ENCODE measurements at regions not wholly inside any gene's neighbourhood (a gene's known extent, or its start where the extent isn't known, plus 50 kb on each side); places are given as distances from the start of the nearest gene placed in this dataset.
"Not testable (repeated sequence)": the region's sequence is repeated elsewhere in the genome, so short reads cannot be mapped to it uniquely, and the experiment has no call there.

DNA sequence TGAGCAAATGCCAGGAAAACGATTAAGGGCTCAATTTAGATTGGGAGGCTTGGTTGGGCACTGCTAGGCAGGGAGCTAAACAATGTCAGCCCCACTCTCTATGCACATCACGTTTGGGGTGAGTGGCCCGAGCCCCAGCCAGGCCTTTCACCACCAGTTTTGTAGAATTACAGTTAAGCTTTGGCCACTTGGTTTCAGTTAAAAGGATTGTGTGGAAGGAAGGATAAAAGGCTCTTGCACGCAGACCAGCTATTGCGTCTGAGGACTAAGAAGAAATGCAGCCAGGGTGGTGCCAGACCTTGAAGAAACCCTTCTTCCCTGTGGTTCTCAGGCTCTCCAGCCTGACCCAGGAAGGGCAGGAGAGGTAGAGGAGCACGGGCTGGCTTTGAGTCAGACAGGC is 125.3 kb upstream of the SLC44A1 start (continued):
- TF ChIP-seq ZNF592 (IDR thresholded peaks at IDR 0.05) (no peak), HNRNPK (IDR thresholded peaks at IDR 0.05; ENCODE audit: low read depth, low read length, poor library complexity, severe bottlenecking) (no peak), RBM15 (IDR thresholded peaks at IDR 0.05; ENCODE audit: insufficient read depth, low read length) (no peak)

DNA sequence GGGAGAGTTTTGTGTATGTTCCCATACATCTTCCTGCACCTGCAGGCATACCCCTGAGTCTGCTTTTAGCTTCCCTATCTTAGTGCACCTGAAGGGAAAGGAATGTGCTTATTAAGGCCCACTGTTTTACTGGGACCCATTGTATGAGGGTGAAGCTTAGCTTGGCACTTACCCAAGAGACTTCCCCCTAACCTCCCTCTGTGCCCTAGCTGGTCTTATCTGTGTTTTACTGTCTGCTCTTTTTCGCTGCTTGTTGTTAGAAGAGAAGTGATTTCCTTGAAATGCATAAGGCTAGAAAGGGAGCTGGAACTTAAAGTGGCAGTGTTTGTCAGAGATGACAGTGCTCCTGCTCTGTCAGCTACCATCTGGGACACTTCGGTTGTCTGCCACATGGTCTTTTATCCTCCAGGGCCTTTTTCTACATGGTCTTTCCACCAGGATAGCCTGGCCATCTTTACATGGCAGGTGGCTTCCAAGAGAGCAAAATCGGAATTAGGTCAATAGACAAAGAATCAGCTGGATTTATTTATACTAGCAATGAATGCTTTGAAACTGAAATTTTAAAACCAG is 122.5 kb upstream of the SLC44A1 start:
- WGBS (ENCODE audit: insufficient coverage, low coverage, missing lambda C conversion rate), result 0% methylated on average over 3 of the region's 3 CpGs
- Histone ChIP-seq H3K4me2 (ENCODE audit: insufficient read depth, low read length) (no peak overlapping the region), H4K20me1 (replicated peaks; ENCODE audit: control insufficient read depth, insufficient read depth, low read length) (no peaks in the 10 kb centered on the region), H3K4me3 (no peak overlapping the region), H3K9ac (ENCODE audit: insufficient read depth in 1 of 2, low read depth in 2 of 2, low read length in 2 of 2) (no peak overlapping the region), H3K9me1 (ENCODE audit: control insufficient read depth, insufficient read depth, low read length) (no peaks in the 10 kb centered on the region), H3K36me3 (ENCODE audit: control insufficient read depth, insufficient read depth, low read length) (no peaks in the 10 kb centered on the region), H3K9me3 (replicated peaks; ENCODE audit: control insufficient read depth, insufficient read depth, low read depth, low read length) (no peaks in the 10 kb centered on the region), H3K27me3 (ENCODE audit: control insufficient read depth in 2 of 2, insufficient read depth in 2 of 2, low read length in 2 of 2) (peaks cover 0 to 2% of the 10 kb centered on the region in 2 experiments; a peak in 1 of 5 replicates), H3K79me2 (ENCODE audit: control insufficient read depth, insufficient read depth, low read length) (no peaks in the 10 kb centered on the region), H3K4me1 (replicated peaks in 1 of 2; ENCODE audit: control insufficient read depth in 2 of 2, insufficient read depth in 2 of 2, low read length in 2 of 2) (no peaks in the 10 kb centered on the region; a peak in 1 of 5 replicates), H3K27ac (ENCODE audit: extremely low read depth, low read depth, low read length) (no peak overlapping the region), H2AFZ (ENCODE audit: low read depth, low read length) (no peak overlapping the region)
- CTCF ChIA-PET (ENCODE audit: low intra/inter-chr PET ratio), result no interaction called here
- no peak for ATAC-seq
- POLR2A ChIA-PET, result no interaction called here
- no peak for DNase-seq (ENCODE audit: extremely low read depth in 1 of 4, low spot score in 3 of 4)
- intact Hi-C loops (cut with micrococcal nuclease), result no loop called here
- in situ Hi-C loops (cut with MboI), result no loop called here
- no TSS peak for BruUV-seq (replicated peaks)
- FAIRE-seq, result no peak
- TF ChIP-seq, protein P1, sequence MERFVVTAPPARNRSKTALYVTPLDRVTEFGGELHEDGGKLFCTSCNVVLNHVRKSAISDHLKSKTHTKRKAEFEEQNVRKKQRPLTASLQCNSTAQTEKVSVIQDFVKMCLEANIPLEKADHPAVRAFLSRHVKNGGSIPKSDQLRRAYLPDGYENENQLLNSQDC (CRISPR knock-in tag; IDR thresholded peaks at IDR 0.05), result no peak
- TF ChIP-seq EZH2 (IDR thresholded peaks at IDR 0.05; ENCODE audit: borderline replicate concordance, low read depth, low read length), result no peak
- TF ChIP-seq, protein P2, sequence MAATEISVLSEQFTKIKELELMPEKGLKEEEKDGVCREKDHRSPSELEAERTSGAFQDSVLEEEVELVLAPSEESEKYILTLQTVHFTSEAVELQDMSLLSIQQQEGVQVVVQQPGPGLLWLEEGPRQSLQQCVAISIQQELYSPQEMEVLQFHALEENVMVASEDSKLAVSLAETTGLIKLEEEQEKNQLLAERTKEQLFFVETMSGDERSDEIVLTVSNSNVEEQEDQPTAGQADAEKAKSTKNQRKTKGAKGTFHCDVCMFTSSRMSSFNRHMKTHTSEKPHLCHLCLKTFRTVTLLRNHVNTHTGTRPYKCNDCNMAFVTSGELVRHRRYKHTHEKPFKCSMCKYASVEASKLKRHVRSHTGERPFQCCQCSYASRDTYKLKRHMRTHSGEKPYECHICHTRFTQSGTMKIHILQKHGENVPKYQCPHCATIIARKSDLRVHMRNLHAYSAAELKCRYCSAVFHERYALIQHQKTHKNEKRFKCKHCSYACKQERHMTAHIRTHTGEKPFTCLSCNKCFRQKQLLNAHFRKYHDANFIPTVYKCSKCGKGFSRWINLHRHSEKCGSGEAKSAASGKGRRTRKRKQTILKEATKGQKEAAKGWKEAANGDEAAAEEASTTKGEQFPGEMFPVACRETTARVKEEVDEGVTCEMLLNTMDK (IDR thresholded peaks at IDR 0.05; ENCODE audit: borderline replicate concordance, insufficient read depth, low read depth, low read length, poor library complexity, severe bottlenecking), result no peak

DNA sequence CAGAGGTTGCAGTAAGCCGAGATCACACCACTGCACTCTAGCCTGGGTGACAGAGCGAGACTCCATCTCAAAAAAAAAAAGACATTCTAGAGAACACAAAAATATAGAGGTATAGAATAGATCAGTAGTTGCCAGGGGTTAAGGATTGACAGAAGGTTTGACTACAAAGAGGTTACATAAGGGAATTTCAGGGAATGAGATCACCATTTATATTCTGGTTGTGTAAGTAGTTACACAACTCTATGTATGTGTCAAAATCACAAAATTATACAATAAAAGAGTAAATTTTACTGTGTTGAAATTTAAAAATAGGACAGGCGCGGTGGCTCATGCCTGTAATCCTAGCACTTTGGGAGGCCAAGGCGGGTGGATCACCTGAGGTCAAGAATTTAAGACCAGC is 119.9 kb upstream of the SLC44A1 start:
- BruUV-seq (replicated peaks); H3K9ac ChIP-seq (ENCODE audit: insufficient read depth in 1 of 2, low read depth in 2 of 2, low read length in 2 of 2); H3K9me1 ChIP-seq (ENCODE audit: control insufficient read depth, insufficient read depth, low read length); H3K4me1 ChIP-seq (replicated peaks in 1 of 2; ENCODE audit: control insufficient read depth in 2 of 2, insufficient read depth in 2 of 2, low read length in 2 of 2); DNase-seq (ENCODE audit: extremely low read depth in 1 of 4, low spot score in 3 of 4); H3K27ac ChIP-seq (ENCODE audit: extremely low read depth, low read depth, low read length); H3K27me3 ChIP-seq (ENCODE audit: control insufficient read depth in 2 of 2, insufficient read depth in 2 of 2, low read length in 2 of 2); POLR2A ChIA-PET; H3K36me3 ChIP-seq (ENCODE audit: control insufficient read depth, insufficient read depth, low read length); H3K4me3 ChIP-seq; H2AFZ ChIP-seq (ENCODE audit: low read depth, low read length); H4K20me1 ChIP-seq (replicated peaks; ENCODE audit: control insufficient read depth, insufficient read depth, low read length); CTCF ChIA-PET (ENCODE audit: low intra/inter-chr PET ratio); FAIRE-seq; H3K79me2 ChIP-seq (ENCODE audit: control insufficient read depth, insufficient read depth, low read length); H3K9me3 ChIP-seq (replicated peaks; ENCODE audit: control insufficient read depth, insufficient read depth, low read depth, low read length); intact Hi-C loops (cut with micrococcal nuclease); ATAC-seq; H3K4me2 ChIP-seq (ENCODE audit: insufficient read depth, low read length); in situ Hi-C loops (cut with MboI): not testable (repeated sequence)
- 5% methylated on average over 5 of the region's 5 CpGs for WGBS (ENCODE audit: insufficient coverage, low coverage, missing lambda C conversion rate)

Measured in K562 (cell line).